Activated CD4-positive, alpha-beta T cell treated with anti-CD3 and anti-CD28 coated beads for 4 hours (primary cell): ENCODE measurements at regions not wholly inside any gene's neighbourhood (a gene's known extent, or its start where the extent isn't known, plus 50 kb on each side); places are given as distances from the start of the nearest gene placed in this dataset.

Source experiments
- DNase-seq, 2 donors: peaks; one replicate each; pipeline ENCODE4 v3.0.0-alpha.2; 2020

GRCh38 chr2:144211065-144211464 is 308.9 kb downstream of the ZEB2 start:
- DNase-seq = no peak

DNA sequence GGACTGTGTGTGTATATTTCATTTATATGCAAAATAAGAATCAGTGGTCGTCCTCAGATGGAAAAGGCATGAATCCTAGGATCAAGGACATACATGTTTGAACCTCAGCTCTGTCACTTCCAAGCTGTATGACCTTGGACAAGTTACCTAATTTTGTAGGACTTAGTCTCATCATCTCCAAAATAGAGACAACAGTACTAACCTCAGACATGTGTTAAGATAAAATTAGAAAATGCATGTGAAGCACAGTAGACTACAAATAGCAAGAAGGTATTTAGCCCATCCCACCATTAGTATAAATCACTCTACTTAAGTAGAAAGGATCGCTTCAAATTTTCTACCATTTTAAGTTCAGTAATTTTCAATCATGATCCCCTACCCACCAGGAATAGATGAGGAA is 309.8 kb downstream of the ZEB2 start:
- DNase-seq = no peak

DNA sequence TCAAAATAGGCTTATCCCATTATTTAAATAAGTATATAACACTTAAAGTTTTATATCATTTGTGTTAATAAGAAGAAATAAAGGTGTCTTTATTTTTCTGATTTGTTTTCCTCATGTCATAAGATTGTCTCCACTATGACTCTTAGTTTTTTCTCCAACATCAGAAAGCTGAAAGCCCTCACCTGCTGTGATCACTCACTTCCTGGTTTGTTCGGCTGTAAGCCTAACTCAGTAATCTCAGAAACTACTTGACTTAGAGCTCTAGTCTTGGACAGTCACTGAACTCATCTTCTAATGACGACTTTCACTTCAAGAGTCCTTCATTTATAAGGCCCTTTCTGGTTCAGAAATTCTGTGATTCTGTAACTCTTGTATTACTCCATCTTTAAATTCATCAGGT is 311.0 kb downstream of the ZEB2 start:
- no peak for DNase-seq

- no peak for DNase-seq
These were observed 313.9 kb downstream of the ZEB2 start for GRCh38 chr2:144206019-144206418.

- DNase-seq = no peak
These were observed 318.0 kb downstream of the ZEB2 start for GRCh38 chr2:144201868-144202468.

DNA sequence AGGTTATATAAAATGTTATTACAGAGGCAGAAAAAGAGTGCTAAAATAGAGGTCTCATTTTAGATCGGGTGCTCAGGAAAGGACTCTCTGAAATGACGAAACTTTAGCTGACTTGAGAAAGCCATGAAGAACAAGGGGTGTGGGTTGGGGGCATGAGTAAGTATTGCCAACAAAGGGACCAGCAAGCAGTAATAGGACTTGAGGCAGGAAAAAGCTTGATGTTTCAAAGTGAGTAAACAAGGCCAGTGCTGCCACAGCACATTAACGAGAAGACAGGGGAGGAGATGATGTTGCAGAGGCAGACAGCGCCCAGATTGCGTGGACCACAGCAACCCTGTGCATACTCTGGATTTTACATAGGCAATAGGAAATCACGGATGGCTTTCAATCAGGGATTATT is 318.8 kb downstream of the ZEB2 start:
- no peak for DNase-seq

- DNase-seq = no peak
These were observed 321.8 kb downstream of the ZEB2 start for GRCh38 chr2:144198116-144198515.

- DNase-seq = no peak
These were observed 325.4 kb downstream of the ZEB2 start for GRCh38 chr2:144194326-144195071.

- DNase-seq = no peak
These were observed 328.9 kb downstream of the ZEB2 start for GRCh38 chr2:144190908-144191605.

DNA sequence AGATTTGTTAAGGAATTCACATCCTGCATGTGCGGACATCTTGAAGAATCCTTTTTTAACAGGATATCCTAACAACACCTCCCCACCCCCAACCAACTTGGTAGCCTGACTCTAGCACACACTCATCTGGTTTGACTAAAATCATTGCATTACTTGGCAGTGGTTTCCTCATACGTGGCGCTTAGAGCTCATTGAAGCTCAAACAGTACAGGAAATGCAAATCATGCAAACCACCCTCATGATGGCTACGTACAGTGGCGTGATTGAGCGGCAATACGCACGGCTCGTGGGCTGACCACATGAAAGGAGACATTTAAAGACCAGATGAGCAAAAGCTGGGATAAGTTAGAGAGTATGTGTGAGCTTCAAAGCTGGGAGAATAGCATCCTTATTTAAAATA is 336.2 kb downstream of the ZEB2 start:
- DNase-seq = peak; percentile 62 to 66

- no peak for DNase-seq
These were observed 338.9 kb downstream of the ZEB2 start for GRCh38 chr2:144181001-144181400.

- no peak for DNase-seq
These were observed 339.8 kb downstream of the ZEB2 start for GRCh38 chr2:144180131-144180530.

DNA sequence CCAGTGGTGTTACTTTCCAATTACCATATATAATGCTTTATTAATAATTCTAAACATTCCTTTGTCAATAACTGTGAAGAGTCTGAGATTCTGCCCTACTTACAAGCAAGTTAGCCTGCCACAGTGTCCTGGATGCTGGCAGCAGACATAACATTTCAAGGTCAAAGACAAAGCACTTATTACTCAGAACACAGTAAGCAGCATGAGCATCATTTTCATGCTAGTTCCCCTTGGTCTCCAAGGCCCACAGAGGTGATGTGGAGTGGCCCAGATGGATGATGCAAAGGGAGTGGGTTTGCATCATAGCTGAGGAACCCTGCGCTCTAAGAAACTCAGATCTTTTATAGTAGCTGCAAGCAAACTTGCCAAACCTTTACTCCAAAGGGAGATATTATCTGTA is 349.7 kb downstream of the ZEB2 start:
- DNase-seq = no peak

DNA sequence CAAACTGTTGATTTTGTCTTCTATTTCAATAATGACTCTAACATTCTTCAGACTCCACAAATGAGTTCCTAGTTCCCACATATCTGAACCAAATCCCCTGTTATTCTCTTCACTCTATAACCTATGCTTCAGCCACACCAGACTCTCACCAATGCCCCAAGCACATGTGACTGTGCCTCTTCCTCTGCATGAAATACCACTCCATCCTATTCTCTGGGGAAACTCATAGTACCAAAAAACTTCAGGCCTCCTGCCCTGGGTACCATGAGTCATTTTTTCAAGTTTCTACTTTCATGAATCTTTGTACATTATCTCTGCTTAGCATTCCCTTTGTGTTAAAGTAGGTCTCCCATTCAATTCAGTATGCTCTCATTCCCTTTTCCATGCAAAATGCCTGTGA is 353.2 kb downstream of the ZEB2 start:
- DNase-seq = no peak

DNA sequence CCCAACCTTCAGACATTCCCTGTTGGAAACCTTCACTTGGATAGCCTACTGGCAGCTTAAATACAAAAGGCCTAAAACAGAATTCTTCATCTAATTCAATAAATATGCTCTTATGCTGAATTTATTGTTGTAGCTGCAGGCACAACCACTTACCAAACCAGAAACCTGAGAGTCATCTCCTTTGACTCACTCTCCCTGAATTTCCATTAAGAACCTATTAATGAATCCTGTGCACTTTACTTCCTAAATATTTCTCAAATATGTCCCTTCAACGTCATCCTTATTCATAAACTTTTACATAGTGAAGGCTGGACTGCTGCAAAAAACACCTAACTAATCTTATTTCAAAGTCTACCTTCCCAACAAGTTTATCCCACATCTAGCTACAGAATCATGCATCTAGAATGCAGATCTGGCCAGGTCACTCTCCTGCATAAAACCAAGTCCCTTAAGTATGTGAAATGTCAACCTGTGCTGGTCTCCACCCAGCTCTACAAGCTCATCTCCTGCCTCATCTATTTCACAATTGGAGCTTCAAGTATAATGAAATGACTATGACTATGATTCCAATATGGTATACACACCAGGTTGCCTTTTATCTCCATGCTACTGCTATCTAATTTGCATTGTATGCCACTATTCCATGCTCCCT is 354.2 kb downstream of the ZEB2 start:
- no peak for DNase-seq

DNA sequence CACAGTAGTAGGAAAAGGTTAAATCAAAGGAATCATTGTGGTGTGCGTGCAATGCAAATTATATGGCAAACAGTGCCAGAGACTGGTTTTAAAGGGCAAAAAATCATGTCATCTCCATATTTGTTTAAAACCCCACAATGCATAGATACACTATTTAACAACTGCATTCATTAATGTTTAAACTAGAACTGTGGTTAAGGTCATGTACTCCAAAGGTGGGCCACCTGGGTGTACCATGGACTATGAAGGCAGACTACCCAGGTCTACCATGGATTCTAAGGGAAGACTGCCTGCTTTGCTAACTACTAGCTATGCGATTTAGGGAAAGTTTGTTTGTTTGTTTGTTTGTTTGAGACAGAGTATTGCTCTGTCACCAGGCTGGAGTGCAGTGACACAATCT is 356.3 kb downstream of the ZEB2 start:
- no peak for DNase-seq

- peak; percentile 29 to 53 for DNase-seq
These were observed 357.3 kb downstream of the ZEB2 start for GRCh38 chr2:144162652-144163051.

GRCh38 chr2:144161061-144161460 is 358.9 kb downstream of the ZEB2 start:
- no peak for DNase-seq

GRCh38 chr2:144159240-144159639 is 360.7 kb downstream of the ZEB2 start:
- no peak for DNase-seq

DNA sequence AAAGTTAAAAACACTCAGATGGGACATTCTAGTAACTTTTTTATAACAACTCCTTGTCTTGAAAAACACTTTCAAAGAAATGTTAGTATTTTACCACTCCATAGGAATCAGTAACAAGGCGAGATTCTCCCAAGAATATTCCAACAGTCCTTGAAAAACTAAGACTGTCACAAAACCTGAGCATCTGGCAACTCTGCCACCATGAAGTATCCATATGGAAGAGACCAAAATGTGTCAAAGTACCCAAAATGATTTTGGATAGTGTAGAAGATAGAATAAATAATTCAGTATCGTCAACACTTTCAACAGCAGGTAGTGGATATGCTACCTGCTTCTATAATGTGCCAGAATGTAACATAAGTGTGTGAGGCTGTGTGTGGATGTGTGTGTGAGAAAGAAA is 361.8 kb downstream of the ZEB2 start:
- no peak for DNase-seq

GRCh38 chr2:144156736-144157640 is 362.9 kb downstream of the ZEB2 start:
- DNase-seq = no peak

DNA sequence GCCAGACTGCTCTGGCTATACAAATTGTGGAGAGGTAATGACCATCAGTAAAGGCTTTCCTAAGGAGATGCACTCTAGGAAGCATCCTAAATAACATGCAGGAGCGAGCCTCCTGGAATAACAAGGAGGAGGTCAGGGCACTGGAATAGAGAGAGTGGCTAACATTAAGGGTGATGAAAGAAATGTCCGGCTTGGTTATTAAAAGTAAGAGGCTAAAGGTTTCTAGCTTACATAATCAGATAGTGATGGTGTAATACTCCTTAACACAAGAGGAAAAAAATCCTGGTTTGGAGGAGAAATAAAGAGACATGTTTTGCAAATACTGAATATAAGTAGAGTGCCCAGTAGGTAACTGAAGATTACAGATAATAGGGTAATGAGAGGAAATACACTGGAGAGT is 365.7 kb downstream of the ZEB2 start:
- DNase-seq = no peak

DNA sequence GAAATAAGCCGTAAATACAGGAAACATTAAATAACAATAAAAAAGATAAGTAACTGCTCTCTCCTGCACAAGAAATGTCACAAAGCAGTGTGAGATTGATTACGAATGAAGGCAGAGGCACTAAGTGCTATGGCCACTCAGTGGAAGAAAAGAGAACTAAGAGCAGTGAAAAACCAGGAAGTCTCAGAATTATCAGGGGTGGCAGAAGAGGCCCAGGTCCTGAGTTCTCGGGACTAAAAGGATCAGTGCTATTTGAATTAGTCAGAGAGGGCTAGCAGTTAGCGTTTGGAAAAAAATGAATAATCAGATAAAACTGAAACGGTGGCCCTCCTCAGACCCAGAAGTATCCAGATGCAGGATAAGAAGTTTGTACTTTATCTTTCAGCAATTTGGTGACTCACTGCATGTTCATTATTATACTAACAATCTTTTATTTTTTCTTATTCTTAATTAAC is 367.1 kb downstream of the ZEB2 start:
- no peak for DNase-seq
